BJ (cell line): ENCODE measurements at regions not wholly inside any gene's neighbourhood (a gene's known extent, or its start where the extent isn't known, plus 50 kb on each side); places are given as distances from the start of the nearest gene placed in this dataset.
A peak's percentile ranks its signal among the peaks of the same experiment; 100 is the strongest.

ENCODE experiments used
- CTCF ChIA-PET: fragments of 350-600 bp; formaldehyde crosslinking; extraction: SDS; loops from one replicate; lab custom pipeline; 2021; ENCODE audit warnings: antibody characterized with exemption, inconsistent platforms; lab: Yijun Ruan, JAX
- POLR2A ChIA-PET: fragments of 300-600 bp; sonication (Branson Sonifier 250); formaldehyde crosslinking; extraction: SDS; loops from one replicate; lab custom pipeline; 2021; ENCODE audit warnings: antibody characterized with exemption; lab: Charles Lee
- DNase-seq: peaks from one replicate; pipeline ENCODE4 v3.0.0-alpha.2; 2011; ENCODE audit warnings: low read depth
- H3K27me3 ChIP-seq: 2 replicates; pipeline ENCODE4 v1.6.0; 2011; ENCODE audit warnings: low read length; ENCODE audit not compliant: control insufficient read depth, insufficient read depth
- H3K36me3 ChIP-seq: 2 replicates; pipeline ENCODE4 v1.5.1; 2011; ENCODE audit warnings: low read length; ENCODE audit not compliant: control insufficient read depth, insufficient read depth
- H3K4me3 ChIP-seq: 2 replicates; pipeline ENCODE4 v1.5.1; 2011; ENCODE audit warnings: low read depth, mild to moderate bottlenecking, control low read depth, low read length
- TF ChIP-seq, protein P1 (sequence below): IDR thresholded peaks from 2 replicates; pipeline ENCODE4 v1.5.1; 2011; ENCODE audit warnings: low read depth, mild to moderate bottlenecking, control low read depth, inconsistent platforms, low read length, moderate library complexity; ENCODE audit not compliant: insufficient read depth

DNA sequence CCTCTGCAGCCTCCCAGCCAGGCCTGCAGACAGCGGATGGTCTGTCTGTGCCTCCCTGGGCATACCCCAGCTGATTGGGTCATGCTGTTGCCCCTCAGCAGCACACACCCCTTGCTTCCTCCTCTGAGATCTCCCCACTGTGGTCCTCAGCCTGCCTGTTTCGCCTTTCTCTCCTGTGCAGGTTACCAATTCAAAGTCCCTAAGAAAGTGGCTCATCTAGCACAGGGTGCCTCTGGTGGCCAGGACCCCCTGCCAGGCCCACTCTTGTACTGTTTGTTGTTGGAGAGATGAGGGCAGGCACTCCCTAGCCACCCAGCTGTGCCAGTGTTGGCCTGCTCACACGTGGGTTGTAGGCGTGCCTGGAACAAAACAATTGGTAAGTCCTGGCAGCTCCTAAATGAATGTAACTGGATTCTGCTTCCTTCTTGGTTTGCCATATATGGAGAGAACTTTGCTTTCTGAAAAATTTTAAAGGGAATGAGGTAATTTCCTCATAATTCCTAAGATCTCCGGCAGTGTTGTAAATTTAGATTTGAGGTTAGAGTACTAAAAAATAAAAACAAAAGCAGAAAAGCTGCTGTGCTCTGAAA lies 213.2 kb upstream of the IL12A start:
- TF ChIP-seq, protein P1, sequence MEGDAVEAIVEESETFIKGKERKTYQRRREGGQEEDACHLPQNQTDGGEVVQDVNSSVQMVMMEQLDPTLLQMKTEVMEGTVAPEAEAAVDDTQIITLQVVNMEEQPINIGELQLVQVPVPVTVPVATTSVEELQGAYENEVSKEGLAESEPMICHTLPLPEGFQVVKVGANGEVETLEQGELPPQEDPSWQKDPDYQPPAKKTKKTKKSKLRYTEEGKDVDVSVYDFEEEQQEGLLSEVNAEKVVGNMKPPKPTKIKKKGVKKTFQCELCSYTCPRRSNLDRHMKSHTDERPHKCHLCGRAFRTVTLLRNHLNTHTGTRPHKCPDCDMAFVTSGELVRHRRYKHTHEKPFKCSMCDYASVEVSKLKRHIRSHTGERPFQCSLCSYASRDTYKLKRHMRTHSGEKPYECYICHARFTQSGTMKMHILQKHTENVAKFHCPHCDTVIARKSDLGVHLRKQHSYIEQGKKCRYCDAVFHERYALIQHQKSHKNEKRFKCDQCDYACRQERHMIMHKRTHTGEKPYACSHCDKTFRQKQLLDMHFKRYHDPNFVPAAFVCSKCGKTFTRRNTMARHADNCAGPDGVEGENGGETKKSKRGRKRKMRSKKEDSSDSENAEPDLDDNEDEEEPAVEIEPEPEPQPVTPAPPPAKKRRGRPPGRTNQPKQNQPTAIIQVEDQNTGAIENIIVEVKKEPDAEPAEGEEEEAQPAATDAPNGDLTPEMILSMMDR = no peak
- CTCF ChIA-PET = interaction anchor here (0.6 to 4.3 kb wide), 9 partner anchors 8 to 590 kb away, joined by 3 to 23 read pairs (median 3); no protein-coding TSS in a partner anchor
- Histone ChIP-seq H3K27me3 (no peaks in the 10 kb centered on the region), H3K36me3 (no peaks in the 10 kb centered on the region), H3K4me3 (no peak overlapping the region)
- POLR2A ChIA-PET = interaction anchor here (0.7 to 0.8 kb wide), 2 partner anchors 9 to 10 kb away, joined by 3 to 4 read pairs; no protein-coding TSS in a partner anchor
- peak; percentile 61 for DNase-seq

DNA sequence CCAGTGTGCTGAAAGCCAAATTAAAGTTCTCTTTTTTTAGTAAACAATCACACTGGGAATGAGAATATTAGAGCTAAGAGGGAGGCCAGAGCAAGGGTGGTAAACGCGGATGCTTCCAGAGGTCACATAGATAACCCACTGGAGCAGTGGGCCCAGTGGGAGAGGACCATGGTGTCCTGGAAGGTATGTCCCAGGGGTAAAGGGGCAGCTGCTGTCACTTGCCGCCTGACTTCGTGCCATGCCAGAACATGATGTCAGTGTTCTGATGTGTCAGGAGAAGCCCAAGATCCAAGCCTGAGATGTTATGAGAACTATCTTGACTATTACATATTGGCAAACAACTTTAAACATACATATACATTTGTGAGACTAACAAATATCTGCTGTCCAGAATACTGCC lies 211.9 kb upstream of the IL12A start:
- TF ChIP-seq, protein P1 = no peak
- H3K4me3 ChIP-seq = no peak overlapping the region
- DNase-seq = no peak
- no peaks in the 10 kb centered on the region for H3K36me3 ChIP-seq
- H3K27me3 ChIP-seq = no peaks in the 10 kb centered on the region
- CTCF ChIA-PET = interaction anchor here (1.4 to 4.3 kb wide), 3 partner anchors 10 to 28 kb away, joined by 4 to 23 read pairs (median 23); no protein-coding TSS in a partner anchor
- POLR2A ChIA-PET = interaction anchor here (0.6 kb wide), 2 partner anchors 10 to 1909 kb away, joined by 9 read pairs; no protein-coding TSS in a partner anchor

DNA sequence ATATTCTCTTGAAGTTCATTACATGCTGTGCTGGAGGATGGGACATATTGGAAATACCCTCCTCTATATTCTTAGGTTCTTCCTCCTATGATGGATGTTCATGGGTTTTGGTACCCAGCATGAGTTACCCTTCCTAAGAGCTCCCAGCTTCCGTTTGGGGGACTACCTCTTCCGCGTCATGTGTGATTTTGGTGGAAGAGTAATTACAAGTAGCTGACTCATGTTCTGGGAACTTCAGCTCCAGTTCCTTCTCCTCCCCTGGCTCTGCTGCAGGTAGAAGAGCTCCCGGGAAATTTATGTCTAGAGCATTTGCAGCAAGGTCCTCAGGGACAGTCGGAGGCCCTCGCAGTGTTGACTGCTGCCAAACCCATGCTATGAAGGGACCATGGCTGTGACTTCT lies 208.8 kb upstream of the IL12A start:
- H3K4me3 ChIP-seq = no peak overlapping the region
- H3K36me3 ChIP-seq = no peaks in the 10 kb centered on the region
- no peak for DNase-seq
- ChIA-PET CTCF (interaction anchor here (0.8 kb wide), 1 partner anchor 143 kb away, joined by 3 read pairs; no protein-coding TSS in a partner anchor), POLR2A (no interaction called here)
- no peaks in the 10 kb centered on the region for H3K27me3 ChIP-seq
- TF ChIP-seq, protein P1 = no peak

DNA sequence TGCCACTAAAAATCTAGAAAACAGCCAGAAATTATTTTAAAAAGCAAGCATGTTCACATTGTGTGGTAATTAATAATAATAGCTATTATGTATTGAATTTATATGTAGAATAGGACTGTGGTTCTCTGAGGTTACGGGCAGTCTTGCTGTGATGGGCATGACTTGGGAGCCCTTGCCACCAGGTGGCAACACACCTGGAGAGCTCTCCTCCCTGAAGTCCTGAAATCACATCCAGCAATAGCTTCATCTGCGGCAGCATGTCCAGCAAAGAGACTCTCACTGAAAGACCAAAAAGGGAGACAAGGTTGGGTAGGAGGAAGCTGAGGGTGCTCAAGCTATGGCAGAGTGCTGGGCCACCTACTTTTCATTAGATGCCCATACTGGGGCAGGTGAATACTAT lies 206.8 kb upstream of the IL12A start:
- Histone ChIP-seq H3K36me3 (no peaks in the 10 kb centered on the region), H3K4me3 (no peak overlapping the region), H3K27me3 (no peaks in the 10 kb centered on the region)
- ChIA-PET CTCF (interaction anchor here (1.0 to 1.5 kb wide), 3 partner anchors 23 to 224 kb away, joined by 3 to 5 read pairs (median 3); no protein-coding TSS in a partner anchor), POLR2A (no interaction called here)
- no peak for DNase-seq
- TF ChIP-seq, protein P1 = no peak

DNA sequence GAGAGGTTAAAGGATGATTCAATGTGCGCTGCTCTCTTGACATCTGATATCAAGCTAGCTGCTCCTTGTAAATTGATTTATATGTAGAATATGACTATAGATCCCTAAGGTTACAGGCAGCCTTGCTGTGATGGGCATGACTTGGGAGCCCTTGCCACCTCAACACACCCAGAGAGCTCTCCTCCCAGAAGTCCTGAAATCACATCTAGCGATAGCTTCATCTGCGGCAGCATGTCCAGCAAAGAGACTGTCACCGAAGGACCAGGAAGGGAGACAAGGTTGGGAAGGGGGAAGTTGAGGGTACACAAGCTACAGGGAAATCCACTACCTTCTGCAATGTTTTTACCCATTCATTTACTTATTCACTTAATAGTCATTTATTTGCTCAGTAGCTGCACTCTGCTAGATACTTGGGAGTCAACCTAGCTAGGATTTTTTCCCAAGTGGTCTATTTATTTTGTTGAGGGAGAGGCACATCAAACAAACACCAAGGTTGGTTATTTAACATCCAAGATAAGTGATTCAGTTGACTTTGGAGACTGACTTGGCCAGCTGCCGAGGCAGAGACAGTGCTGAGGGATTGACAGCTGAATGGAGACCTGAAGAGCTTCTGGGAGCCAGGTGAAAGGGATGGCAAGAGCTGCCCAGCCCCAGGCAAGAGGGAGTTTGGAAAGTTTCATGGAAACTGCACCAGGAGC lies 205.8 kb upstream of the IL12A start:
- Histone ChIP-seq H3K4me3 (no peak overlapping the region), H3K27me3 (no peaks in the 10 kb centered on the region), H3K36me3 (no peaks in the 10 kb centered on the region)
- no peak for DNase-seq
- POLR2A ChIA-PET = no interaction called here
- CTCF ChIA-PET = interaction anchor here (0.7 to 1.2 kb wide), 4 partner anchors 12 to 167 kb away, joined by 3 read pairs; no protein-coding TSS in a partner anchor
- TF ChIP-seq, protein P1 = no peak
